HG02973 (cell line): ENCODE measurements at regions not wholly inside any gene's neighbourhood (a gene's known extent, or its start where the extent isn't known, plus 50 kb on each side); places are given as distances from the start of the nearest gene placed in this dataset.

ENCODE experiments used
- ATAC-seq: cut with Tn5 transposase; IDR thresholded peaks from one replicate; pipeline ENCODE4 v1.9.1; 2021; ENCODE audit warnings: moderate library complexity; ENCODE audit not compliant: unreplicated experiment

- no peak for ATAC-seq
Measured at GRCh38 chr17:77819497-77819896, 139.0 kb upstream of the TNRC6C start.

GRCh38 chr17:77821114-77821513, 137.4 kb upstream of the TNRC6C start:
- ATAC-seq = no peak

DNA sequence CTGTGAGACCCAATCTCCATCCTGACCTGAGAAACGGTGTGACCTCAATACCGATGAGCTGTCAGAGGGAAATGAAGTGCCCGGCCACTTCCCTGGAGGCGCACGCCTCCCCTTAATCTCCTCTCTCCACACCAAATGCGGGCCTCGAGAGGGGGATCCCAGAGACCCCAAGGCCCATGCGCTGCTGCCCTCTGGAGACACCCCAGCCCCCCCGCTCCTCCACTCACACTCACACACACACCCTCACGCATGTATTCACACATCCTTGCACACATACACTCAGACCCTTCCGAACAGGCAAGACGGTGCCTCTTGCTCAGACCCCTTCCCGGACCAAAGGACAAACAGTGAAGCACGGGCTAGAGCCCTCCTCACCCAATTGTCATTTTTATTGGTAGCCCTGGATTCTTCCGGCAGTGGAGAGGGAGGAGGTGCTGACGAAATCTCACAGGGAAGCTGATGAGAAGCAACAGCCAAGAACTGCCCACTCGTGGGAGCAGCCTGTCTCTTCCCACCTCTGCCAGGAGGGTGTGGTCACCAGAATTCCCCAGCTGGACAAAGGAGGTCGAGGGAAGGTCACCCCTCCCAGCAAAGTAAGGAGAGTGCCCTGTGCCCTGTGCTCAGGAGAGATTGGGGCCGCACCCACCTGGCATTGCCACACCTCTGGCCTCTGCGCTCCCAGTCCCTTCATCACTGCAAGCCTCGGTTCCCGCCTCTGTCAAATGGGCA, 136.0 kb upstream of the TNRC6C start:
- ATAC-seq = no peak

DNA sequence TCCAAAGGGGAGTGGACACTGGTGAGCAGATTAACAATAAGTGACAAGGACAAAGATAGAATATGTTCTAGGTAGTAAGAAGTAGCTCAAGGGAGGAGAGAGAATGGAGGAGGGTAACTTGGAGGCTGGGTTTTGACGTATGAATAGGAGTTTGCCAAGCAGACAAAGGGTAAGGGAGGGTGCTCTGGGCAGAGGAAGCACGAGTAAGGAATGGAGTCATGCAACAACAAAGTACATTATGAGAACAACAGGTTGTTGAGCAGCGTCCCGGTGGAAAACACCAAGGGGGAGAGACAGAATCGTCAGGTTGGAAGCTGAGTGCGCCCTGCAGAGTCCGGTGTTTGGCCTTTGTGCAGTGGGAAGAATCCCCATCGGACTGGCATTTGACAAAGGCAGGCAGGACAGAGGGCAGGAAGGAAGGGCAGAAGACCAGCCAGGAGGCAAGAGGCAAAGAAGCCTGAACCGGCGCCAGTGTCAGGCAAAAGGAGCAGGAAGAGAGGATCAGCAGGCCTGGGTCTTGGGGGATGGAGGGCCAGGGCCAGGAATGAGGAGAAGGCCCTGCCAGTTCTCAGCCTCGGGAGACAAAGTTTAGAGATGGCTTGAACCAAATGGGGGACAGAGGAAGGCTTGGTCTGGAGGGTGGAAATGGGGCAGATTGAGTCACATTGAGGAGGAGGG, 134.3 kb upstream of the TNRC6C start:
- no peak for ATAC-seq

- no peak for ATAC-seq
Measured at GRCh38 chr17:77824780-77825280, 133.7 kb upstream of the TNRC6C start.

GRCh38 chr17:77825621-77826020, 132.9 kb upstream of the TNRC6C start:
- no peak for ATAC-seq

DNA sequence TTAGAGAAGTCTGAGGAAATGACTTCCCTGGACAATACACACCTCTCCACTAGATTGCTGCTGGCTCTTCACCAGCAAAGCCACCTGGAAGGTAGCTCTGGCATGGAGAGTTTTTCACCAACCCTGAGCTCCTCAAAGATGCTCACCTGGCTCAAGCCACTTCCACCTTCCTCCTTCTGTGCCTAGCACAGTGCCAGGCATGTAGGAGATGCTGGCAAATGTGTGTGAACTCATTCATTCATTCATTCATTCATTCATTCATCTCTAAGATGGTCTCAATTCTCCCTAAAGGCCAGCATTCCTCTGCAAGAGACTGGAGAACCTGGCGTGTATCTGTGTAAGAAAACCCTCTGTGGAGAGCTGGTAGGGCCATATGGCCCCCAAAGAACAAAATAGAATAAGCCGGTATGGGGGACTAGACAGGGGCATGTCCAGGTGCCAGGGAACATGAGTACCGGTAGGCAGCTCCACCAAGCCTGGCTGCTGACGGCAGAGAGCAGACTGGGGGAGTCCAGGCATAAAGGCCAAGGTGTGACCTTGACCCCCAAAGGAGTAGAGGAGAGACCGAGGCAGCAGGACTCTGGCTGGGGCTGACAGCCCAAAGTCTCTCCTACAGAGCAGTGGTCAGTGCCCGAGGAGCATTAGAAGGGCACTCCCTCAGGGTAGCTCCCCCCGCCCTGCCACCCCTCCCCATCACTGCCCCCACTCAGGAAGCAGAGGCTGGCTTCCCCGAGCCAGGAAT, 132.2 kb upstream of the TNRC6C start:
- ATAC-seq = no peak

DNA sequence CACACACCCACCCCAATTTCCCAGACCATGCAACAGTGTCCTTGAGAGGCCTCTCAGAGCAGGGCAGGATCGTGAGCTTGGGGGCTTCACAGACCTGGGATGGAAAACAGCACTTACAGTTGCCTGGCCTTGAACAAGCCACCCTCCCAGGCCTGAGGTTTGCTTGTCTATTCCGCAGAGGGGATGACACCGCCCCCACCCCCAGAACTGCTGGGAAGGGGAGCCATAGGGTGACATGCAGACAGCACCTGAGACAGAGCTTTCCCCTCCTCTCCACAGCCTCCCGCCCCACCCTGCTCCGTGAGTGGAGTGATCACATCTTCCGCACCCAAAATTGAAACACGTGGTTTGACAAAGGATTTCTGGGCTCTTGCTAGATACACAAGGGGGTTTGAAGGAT, 131.5 kb upstream of the TNRC6C start:
- no peak for ATAC-seq

GRCh38 chr17:77827511-77827910, 131.0 kb upstream of the TNRC6C start:
- ATAC-seq = no peak

DNA sequence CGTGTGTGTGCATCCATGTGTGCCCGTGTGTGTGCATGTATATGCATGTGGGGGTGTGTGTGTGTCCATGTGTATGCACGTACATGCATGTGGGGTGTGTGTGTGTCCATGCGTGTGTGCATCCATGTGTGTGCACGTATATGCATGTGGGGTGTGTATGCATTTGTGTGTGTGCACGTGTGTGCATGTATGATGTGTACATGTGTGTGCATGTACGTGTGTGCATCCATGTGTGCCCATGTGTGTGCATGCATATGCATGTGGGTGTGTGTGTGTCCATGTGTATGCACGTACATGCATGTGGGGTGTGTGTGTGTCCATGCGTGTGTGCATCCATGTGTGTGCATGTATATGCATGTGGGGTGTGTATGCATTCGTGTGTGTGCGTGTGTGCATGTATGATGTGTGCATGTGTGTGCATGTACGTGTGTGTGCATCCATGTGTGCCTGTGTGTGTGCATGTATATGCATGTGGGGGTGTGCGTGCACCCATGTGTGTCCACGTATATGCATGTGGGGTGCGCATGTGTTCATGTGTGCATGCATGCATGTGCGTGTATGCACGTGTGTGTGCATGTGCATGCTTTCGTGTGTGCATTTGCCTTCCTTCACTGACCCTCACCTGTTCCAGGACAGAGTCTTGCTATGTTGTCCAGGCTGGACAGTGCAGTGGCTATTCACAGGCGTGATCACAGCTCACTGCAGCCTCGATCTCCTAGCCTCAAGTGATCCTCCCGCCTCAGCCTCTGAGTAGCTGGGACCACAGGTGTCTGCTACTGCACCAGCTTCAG, 129.6 kb upstream of the TNRC6C start:
- no peak for ATAC-seq

GRCh38 chr17:77829843-77830799, 128.4 kb upstream of the TNRC6C start:
- no peak for ATAC-seq

GRCh38 chr17:77830816-77831473, 127.6 kb upstream of the TNRC6C start:
- no peak for ATAC-seq

DNA sequence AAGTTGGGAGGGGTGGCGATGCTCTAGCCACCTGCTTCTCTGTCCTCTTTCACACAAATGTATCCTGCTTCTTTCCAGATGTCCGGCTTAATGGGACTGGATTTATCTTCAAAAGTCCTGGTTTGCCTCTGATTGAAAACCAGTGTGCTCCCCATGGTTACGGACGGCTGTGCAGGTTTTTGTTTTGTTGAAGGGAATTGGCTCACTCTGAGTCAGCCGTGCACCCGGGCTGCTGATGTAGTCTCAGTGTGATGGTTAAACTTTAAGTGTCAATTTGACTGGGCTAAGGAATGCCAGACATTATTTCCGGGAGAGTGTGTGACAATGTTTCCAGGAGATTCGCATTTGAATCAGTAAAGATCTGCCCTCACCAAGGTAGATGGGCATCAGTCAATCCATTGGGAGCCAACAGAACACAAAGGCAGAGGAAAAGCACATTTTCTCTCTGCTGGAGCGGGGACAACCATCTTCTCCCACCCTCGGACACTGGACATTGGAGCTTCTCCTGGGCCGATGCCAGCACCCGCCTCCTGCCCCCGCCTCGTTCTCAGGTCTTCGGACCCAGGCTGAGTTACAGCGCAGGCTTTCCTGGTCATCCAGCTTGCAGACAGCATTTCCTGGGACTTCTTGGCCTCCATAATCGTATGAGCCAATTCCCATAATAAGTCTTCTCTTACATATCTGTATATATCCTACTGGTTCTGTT, 126.9 kb upstream of the TNRC6C start:
- no peak for ATAC-seq

- ATAC-seq = no peak
Measured at GRCh38 chr17:77832180-77832560, 126.3 kb upstream of the TNRC6C start.

- no peak for ATAC-seq
Measured at GRCh38 chr17:77833769-77834168, 124.7 kb upstream of the TNRC6C start.

DNA sequence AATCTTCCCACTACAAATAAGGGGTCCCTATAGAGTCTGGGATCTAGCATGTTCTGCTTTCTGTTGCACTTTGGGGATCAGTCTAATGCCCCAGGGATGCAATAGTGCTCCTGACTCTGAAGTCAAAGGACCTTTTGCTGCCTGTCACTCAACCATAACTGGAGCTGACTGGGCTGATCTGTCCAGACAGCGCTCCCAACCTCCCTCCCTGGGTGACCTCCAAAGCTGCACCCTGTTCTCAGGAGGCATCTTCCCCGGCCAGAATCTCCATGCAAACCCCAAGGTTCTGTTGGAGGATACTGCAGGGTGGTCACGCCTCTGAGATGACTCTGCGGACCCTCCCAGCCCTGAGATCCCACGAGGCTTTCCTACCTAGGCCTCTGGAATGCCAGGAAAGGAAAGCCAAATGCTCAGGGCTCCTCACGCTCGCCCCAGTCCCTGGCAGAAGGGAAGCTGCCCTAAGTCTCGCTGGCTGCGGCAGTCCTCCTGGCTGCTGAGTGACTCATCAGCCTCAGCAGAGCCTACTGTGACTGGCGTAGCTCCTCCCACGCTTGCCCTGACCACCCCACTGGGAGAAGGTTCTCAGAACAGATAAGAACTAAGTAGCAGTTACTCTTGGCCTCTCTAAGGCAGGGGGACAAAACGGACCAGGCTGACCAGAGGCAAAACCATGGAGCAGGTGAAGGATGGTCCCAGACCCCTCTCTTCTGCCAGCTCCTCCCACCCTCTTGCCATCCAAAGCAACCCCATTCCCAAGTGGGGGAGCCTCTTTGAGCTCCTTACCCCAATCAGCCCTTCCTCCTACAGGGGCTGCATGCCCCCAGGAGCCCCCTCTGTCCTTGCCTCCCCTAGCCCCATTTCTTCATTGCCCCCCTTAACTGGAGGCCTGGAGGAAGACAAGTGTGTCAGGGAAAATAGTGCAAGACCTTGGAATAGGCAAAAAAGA, 124.1 kb upstream of the TNRC6C start:
- ATAC-seq = no peak

DNA sequence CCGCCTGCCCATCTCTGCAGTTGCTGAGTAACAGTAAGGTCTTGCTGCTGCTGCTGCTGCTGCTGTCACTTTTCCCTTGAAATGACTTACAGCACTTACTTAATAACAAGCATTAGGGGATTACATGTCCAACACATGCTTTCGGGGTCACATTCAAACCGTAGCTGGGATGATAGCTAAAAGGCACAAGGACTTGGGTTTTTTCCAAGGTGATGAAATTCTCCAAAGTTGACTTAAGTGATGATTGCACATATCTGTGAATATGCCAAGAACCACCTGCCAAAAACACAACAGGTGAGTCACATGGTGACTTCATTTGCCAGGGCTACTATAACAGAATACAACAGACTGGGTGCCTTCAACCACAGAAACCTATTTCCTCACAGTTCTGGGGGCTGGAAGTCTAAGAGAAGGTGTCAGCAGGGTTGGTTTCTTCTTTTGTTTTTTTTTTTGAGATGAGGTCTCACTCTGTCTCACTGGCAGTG, 121.9 kb upstream of the TNRC6C start:
- ATAC-seq = no peak
